ENCODE measurements at regions not wholly inside any gene's neighbourhood (a gene's known extent, or its start where the extent isn't known, plus 50 kb on each side); places are given as distances from the start of the nearest gene placed in this dataset.

DNA sequence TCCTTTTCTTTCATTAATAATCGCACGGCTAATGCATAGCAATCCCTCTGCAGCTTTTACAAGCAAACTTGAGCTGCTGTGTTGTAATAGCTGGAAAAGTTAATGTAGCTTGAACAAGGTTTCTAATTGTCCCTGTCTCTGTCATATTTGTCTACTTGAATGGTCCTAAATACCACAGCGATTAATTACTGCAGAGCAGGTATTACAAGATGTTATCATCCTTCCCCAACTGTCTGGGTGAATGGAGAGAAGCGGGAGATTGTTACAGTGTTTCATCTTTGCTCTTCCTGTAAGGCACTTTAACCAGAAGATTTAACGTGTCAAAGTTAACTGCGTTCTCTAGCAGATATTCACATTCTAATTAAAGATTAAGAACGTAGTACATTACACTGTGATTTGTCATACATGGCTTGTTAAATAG lies 422.2 kb upstream of the POU3F3 start:
- Histone ChIP-seq H3K27ac (replicated peaks) (no peak overlapping the region), H3K27me3 (ENCODE audit: insufficient read depth, poor library complexity, severe bottlenecking) (peaks cover 2% of the 10 kb centered on the region), H3K4me3 (replicated peaks; ENCODE audit: insufficient read depth, low read length) (no peak overlapping the region)
- no peak for DNase-seq (ENCODE audit: low read depth in 1 of 2, low spot score in 1 of 2)
- TF ChIP-seq GABPA (IDR thresholded peaks at IDR 0.05; ENCODE audit: low read depth) (no peak), POLR2AphosphoS5 (IDR thresholded peaks at IDR 0.05; ENCODE audit: low read depth) (no peak), SPI1 (IDR thresholded peaks at IDR 0.05; ENCODE audit: borderline replicate concordance, low read depth) (no peak)
- TF ChIP-seq, protein P1, sequence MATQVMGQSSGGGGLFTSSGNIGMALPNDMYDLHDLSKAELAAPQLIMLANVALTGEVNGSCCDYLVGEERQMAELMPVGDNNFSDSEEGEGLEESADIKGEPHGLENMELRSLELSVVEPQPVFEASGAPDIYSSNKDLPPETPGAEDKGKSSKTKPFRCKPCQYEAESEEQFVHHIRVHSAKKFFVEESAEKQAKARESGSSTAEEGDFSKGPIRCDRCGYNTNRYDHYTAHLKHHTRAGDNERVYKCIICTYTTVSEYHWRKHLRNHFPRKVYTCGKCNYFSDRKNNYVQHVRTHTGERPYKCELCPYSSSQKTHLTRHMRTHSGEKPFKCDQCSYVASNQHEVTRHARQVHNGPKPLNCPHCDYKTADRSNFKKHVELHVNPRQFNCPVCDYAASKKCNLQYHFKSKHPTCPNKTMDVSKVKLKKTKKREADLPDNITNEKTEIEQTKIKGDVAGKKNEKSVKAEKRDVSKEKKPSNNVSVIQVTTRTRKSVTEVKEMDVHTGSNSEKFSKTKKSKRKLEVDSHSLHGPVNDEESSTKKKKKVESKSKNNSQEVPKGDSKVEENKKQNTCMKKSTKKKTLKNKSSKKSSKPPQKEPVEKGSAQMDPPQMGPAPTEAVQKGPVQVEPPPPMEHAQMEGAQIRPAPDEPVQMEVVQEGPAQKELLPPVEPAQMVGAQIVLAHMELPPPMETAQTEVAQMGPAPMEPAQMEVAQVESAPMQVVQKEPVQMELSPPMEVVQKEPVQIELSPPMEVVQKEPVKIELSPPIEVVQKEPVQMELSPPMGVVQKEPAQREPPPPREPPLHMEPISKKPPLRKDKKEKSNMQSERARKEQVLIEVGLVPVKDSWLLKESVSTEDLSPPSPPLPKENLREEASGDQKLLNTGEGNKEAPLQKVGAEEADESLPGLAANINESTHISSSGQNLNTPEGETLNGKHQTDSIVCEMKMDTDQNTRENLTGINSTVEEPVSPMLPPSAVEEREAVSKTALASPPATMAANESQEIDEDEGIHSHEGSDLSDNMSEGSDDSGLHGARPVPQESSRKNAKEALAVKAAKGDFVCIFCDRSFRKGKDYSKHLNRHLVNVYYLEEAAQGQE (IDR thresholded peaks at IDR 0.05; ENCODE audit: insufficient replicate concordance, low read depth), result no peak
- TF ChIP-seq, protein P2, sequence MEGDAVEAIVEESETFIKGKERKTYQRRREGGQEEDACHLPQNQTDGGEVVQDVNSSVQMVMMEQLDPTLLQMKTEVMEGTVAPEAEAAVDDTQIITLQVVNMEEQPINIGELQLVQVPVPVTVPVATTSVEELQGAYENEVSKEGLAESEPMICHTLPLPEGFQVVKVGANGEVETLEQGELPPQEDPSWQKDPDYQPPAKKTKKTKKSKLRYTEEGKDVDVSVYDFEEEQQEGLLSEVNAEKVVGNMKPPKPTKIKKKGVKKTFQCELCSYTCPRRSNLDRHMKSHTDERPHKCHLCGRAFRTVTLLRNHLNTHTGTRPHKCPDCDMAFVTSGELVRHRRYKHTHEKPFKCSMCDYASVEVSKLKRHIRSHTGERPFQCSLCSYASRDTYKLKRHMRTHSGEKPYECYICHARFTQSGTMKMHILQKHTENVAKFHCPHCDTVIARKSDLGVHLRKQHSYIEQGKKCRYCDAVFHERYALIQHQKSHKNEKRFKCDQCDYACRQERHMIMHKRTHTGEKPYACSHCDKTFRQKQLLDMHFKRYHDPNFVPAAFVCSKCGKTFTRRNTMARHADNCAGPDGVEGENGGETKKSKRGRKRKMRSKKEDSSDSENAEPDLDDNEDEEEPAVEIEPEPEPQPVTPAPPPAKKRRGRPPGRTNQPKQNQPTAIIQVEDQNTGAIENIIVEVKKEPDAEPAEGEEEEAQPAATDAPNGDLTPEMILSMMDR (IDR thresholded peaks at IDR 0.05; ENCODE audit: insufficient read depth, low read length), result no peak

- DNase-seq (ENCODE audit: low read depth in 1 of 2, low spot score in 1 of 2), result no peak
- Histone ChIP-seq H3K27ac (replicated peaks) (no peak overlapping the region), H3K4me3 (replicated peaks; ENCODE audit: insufficient read depth, low read length) (no peak overlapping the region), H3K27me3 (ENCODE audit: insufficient read depth, poor library complexity, severe bottlenecking) (peaks cover 2% of the 10 kb centered on the region)
- TF ChIP-seq, protein P2 (IDR thresholded peaks at IDR 0.05; ENCODE audit: insufficient read depth, low read length), result no peak
- TF ChIP-seq, protein P1 (IDR thresholded peaks at IDR 0.05; ENCODE audit: insufficient replicate concordance, low read depth), result no peak
- no peak for TF ChIP-seq POLR2AphosphoS5 (IDR thresholded peaks at IDR 0.05; ENCODE audit: low read depth)
- no peak for TF ChIP-seq SPI1 (IDR thresholded peaks at IDR 0.05; ENCODE audit: borderline replicate concordance, low read depth)
Observed at GRCh38 chr2:104432401-104432800, 421.5 kb upstream of the POU3F3 start.

- peaks cover 2% of the 10 kb centered on the region for H3K27me3 ChIP-seq (ENCODE audit: insufficient read depth, poor library complexity, severe bottlenecking)
- TF ChIP-seq, protein P2 (IDR thresholded peaks at IDR 0.05; ENCODE audit: insufficient read depth, low read length), result no peak
- TF ChIP-seq SPI1 (IDR thresholded peaks at IDR 0.05; ENCODE audit: borderline replicate concordance, low read depth) (no peak), GABPA (IDR thresholded peaks at IDR 0.05; ENCODE audit: low read depth) (no peak), POLR2AphosphoS5 (IDR thresholded peaks at IDR 0.05; ENCODE audit: low read depth) (no peak)
- TF ChIP-seq, protein P1 (IDR thresholded peaks at IDR 0.05; ENCODE audit: insufficient replicate concordance, low read depth), result no peak
- DNase-seq (ENCODE audit: low read depth in 1 of 2, low spot score in 1 of 2), result no peak
- no peak overlapping the region for H3K4me3 ChIP-seq (replicated peaks; ENCODE audit: insufficient read depth, low read length)
- no peak overlapping the region for H3K27ac ChIP-seq (replicated peaks)
Observed at GRCh38 chr2:104432991-104433390, 420.9 kb upstream of the POU3F3 start.

Measured in HL-60 (cell line).